ENCODE measurements at regions not wholly inside any gene's neighbourhood (a gene's known extent, or its start where the extent isn't known, plus 50 kb on each side); places are given as distances from the start of the nearest gene placed in this dataset.

- Histone ChIP-seq H3K4me2 (no peak overlapping the region), H3K9ac (no peak overlapping the region)
- no peak for TF ChIP-seq Cebpa-rat (IDR thresholded peaks at IDR 0.05)
These were observed 192.5 kb upstream of the MCHR2 start for GRCh38 chr6:100186552-100186951.

GRCh38 chr6:100185615-100186014 lies 191.6 kb upstream of the MCHR2 start:
- Histone ChIP-seq H3K27ac (no peak overlapping the region), H4K20me1 (no peaks in the 10 kb centered on the region), H3K27me3 (no peaks in the 10 kb centered on the region), H3K4me2 (no peak overlapping the region), H3K9me3 (no peaks in the 10 kb centered on the region), H3K4me3 (no peak overlapping the region), H3K4me1 (peaks cover 7% of the 10 kb centered on the region; the same call in 1 of the 2 replicates), H3K9ac (no peak overlapping the region), H3K36me3 (no peaks in the 10 kb centered on the region)
- no peak for TF ChIP-seq Cebpa-rat (IDR thresholded peaks at IDR 0.05)

More at GRCh38 chr6:100186552-100186951, 192.5 kb upstream of the MCHR2 start:
- Histone ChIP-seq H3K4me1 (peaks cover 7% of the 10 kb centered on the region; the same call in 1 of the 2 replicates), H3K27ac (no peak overlapping the region), H3K36me3 (no peaks in the 10 kb centered on the region), H3K4me3 (no peak overlapping the region), H3K9me3 (no peaks in the 10 kb centered on the region), H3K27me3 (no peaks in the 10 kb centered on the region), H4K20me1 (no peaks in the 10 kb centered on the region)

GRCh38 chr6:100184473-100184872 lies 190.4 kb upstream of the MCHR2 start:
- H3K27me3 ChIP-seq, result no peaks in the 10 kb centered on the region

GRCh38 chr6:100182313-100182712 lies 188.3 kb upstream of the MCHR2 start:
- Histone ChIP-seq H3K27ac (no peak overlapping the region), H3K4me3 (no peak overlapping the region), H3K9me3 (no peaks in the 10 kb centered on the region), H3K4me2 (no peak overlapping the region), H3K36me3 (no peaks in the 10 kb centered on the region), H3K9ac (no peak overlapping the region), H4K20me1 (no peaks in the 10 kb centered on the region), H3K27me3 (no peaks in the 10 kb centered on the region), H3K4me1 (peaks cover 7% of the 10 kb centered on the region; the same call in 1 of the 2 replicates)
- no peak for TF ChIP-seq Cebpa-rat (IDR thresholded peaks at IDR 0.05)

More at GRCh38 chr6:100184473-100184872, 190.4 kb upstream of the MCHR2 start:
- Histone ChIP-seq H3K4me2 (no peak overlapping the region), H3K4me3 (no peak overlapping the region), H3K27ac (no peak overlapping the region), H3K36me3 (no peaks in the 10 kb centered on the region), H3K9ac (no peak overlapping the region), H4K20me1 (no peaks in the 10 kb centered on the region), H3K4me1 (peaks cover 7% of the 10 kb centered on the region; the same call in 1 of the 2 replicates), H3K9me3 (no peaks in the 10 kb centered on the region)
- TF ChIP-seq Cebpa-rat (IDR thresholded peaks at IDR 0.05), result no peak

DNA sequence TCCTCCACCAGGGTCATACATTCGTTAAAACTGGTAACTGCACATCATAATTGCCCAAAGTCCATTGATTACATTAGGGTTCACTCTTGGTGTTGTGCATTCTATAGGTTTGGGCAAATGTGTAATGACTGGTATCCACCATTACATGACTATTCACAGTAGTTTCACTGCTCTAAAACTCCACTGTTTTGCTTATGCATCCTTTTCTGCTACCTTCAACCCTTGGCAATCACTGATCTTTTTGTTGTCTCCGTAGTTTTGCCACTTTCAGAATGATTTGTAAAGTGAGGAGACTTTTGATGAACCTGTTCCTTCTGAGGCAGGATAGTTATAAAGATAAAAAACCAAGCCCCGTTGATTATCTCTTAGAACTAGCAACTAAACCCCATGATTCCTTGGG lies 187.3 kb upstream of the MCHR2 start:
- no peak for TF ChIP-seq Cebpa-rat (IDR thresholded peaks at IDR 0.05)
- Histone ChIP-seq H3K36me3 (no peaks in the 10 kb centered on the region), H3K4me1 (peaks cover 7% of the 10 kb centered on the region; the same call in 1 of the 2 replicates), H3K27me3 (no peaks in the 10 kb centered on the region), H3K4me3 (no peak overlapping the region), H3K4me2 (no peak overlapping the region), H3K27ac (no peak overlapping the region), H3K9ac (no peak overlapping the region), H4K20me1 (no peaks in the 10 kb centered on the region), H3K9me3 (no peaks in the 10 kb centered on the region)

DNA sequence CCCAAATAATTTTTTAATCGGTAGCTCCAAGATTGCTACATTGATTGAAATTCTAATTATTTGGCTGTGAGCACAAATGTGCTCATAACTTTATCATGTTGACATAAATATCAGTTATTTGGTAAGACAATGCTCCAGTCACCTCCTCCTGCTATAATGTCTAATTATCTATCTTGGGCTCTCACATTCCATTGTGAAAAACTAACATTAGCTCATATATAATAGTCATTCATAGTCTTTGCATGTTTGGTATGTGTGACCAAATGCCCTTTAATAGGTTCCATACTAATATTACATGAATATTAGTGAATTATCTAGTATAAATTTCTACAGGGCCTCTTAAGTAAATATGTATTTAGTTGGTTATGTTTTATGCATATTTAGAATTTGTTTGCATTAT lies 185.6 kb upstream of the MCHR2 start:
- no peak overlapping the region for H3K4me2 ChIP-seq
- H3K27me3 ChIP-seq, result no peaks in the 10 kb centered on the region
- H3K36me3 ChIP-seq, result no peaks in the 10 kb centered on the region
- no peak overlapping the region for H3K27ac ChIP-seq
- peaks cover 4% of the 10 kb centered on the region; the same call in 1 of the 2 replicates for H3K4me1 ChIP-seq
- TF ChIP-seq Cebpa-rat (IDR thresholded peaks at IDR 0.05), result no peak
- H3K9me3 ChIP-seq, result no peaks in the 10 kb centered on the region
- no peak overlapping the region for H3K4me3 ChIP-seq
- H3K9ac ChIP-seq, result no peak overlapping the region
- H4K20me1 ChIP-seq, result no peaks in the 10 kb centered on the region

- Histone ChIP-seq H3K4me3 (no peak overlapping the region), H3K4me2 (no peak overlapping the region), H3K9ac (no peak overlapping the region), H3K4me1 (no peaks in the 10 kb centered on the region), H3K9me3 (no peaks in the 10 kb centered on the region), H3K27me3 (no peaks in the 10 kb centered on the region), H3K27ac (no peak overlapping the region), H4K20me1 (no peaks in the 10 kb centered on the region), H3K36me3 (no peaks in the 10 kb centered on the region)
- TF ChIP-seq Cebpa-rat (IDR thresholded peaks at IDR 0.05), result no peak
These were observed 183.9 kb upstream of the MCHR2 start for GRCh38 chr6:100177956-100178355.

DNA sequence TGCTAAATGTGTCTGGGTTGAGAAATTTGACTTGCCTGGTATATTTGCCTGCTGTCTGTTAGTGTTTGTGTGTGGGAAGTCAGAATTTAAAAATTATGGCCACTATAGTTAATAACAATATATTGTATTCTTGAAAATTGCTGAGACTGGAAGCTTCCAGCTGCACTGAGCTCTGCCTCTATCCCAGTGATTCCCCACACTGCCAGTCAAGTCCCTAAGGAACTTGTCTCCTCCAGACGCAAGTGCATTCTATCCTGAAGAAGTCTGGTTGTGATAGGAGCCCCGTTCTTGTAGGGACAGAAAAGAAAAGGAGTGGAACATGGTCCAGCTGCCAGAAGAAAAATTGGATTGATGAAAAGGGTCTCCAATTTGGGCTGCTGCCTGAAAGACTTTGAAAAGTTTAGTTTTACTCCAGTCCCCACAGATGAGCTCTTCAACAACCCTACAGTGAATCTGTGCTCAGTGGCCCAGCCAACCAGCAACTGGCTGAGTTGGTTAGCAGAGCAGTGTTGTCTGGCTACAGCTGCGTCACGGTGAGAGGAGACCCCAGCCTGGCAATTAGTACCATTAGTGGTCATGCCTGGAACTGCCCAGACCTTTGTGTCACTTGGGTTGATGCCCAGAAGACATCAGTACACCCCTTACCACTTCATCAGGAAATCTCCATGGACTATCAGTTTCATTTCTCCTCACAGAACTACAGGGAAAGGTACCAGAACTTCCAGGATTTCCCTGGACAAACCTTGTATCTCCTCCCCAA lies 183.1 kb upstream of the MCHR2 start:
- Histone ChIP-seq H3K27me3 (no peaks in the 10 kb centered on the region), H3K4me2 (no peak overlapping the region), H3K4me3 (no peak overlapping the region), H3K9me3 (no peaks in the 10 kb centered on the region), H4K20me1 (no peaks in the 10 kb centered on the region), H3K27ac (no peak overlapping the region), H3K4me1 (no peaks in the 10 kb centered on the region), H3K36me3 (no peaks in the 10 kb centered on the region), H3K9ac (no peak overlapping the region)
- TF ChIP-seq Cebpa-rat (IDR thresholded peaks at IDR 0.05), result no peak

DNA sequence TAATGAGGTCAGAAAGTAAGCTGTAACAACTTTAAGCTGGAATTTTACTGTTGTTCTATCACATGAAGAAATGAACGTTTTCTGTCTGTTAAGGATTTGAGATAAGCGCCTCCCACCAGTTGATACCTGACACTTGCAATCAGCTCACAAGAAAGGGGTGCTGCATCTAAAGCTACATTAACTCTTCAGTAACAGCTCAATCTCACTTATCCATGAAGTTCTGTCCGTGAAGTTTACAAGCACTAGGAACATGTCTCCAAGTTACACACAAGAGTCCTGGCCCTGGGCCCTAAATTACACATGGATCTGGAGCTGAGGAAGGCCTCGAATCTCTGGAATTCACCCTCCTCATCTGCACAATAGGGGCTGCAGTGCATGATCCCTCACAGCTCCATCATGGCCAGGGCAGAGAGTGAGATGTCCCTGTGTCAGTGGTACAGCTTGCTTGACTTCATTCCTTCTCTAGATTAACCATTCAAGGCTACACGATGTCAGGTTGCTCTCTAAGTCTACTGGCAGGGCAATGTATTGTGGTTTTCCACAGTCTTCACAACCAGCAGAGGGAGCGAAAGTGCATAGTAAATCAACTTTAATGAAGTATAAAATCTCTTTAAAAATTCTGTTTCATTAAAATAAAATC lies 182.4 kb upstream of the MCHR2 start:
- no peak overlapping the region for H3K4me3 ChIP-seq
- H3K4me2 ChIP-seq, result no peak overlapping the region
- H3K4me1 ChIP-seq, result no peaks in the 10 kb centered on the region
- H3K9ac ChIP-seq, result no peak overlapping the region
- no peak overlapping the region for H3K27ac ChIP-seq
- H3K27me3 ChIP-seq, result no peaks in the 10 kb centered on the region
- no peaks in the 10 kb centered on the region for H4K20me1 ChIP-seq
- H3K36me3 ChIP-seq, result no peaks in the 10 kb centered on the region
- H3K9me3 ChIP-seq, result no peaks in the 10 kb centered on the region
- no peak for TF ChIP-seq Cebpa-rat (IDR thresholded peaks at IDR 0.05)

- no peak overlapping the region for H3K4me2 ChIP-seq
- no peak for TF ChIP-seq Cebpa-rat (IDR thresholded peaks at IDR 0.05)
- no peaks in the 10 kb centered on the region for H3K36me3 ChIP-seq
- no peaks in the 10 kb centered on the region for H3K4me1 ChIP-seq
- H3K9ac ChIP-seq, result no peak overlapping the region
- no peaks in the 10 kb centered on the region for H3K27me3 ChIP-seq
- H3K4me3 ChIP-seq, result no peak overlapping the region
- H4K20me1 ChIP-seq, result no peaks in the 10 kb centered on the region
- no peaks in the 10 kb centered on the region for H3K9me3 ChIP-seq
- H3K27ac ChIP-seq, result no peak overlapping the region
These were observed 181.8 kb upstream of the MCHR2 start for GRCh38 chr6:100175814-100176310.
